Smooth muscle cell (in vitro differentiated cells): ENCODE measurements at regions not wholly inside any gene's neighbourhood (a gene's known extent, or its start where the extent isn't known, plus 50 kb on each side); places are given as distances from the start of the nearest gene placed in this dataset.

Experiments used
- DNase-seq: peaks from one replicate; lab custom pipeline; 2025; ENCODE audit not compliant: unreplicated experiment; lab: John Stamatoyannopoulos, UW
- H2AFZ ChIP-seq: fragments of 200-600 bp; sonication (generic); 2 replicates; pipeline ENCODE4 v1.6.0; 2016; ENCODE audit warnings: antibody characterized with exemption, low read depth, mild to moderate bottlenecking
- H3F3A ChIP-seq: fragments of 200-600 bp; sonication (generic); 2 replicates; pipeline ENCODE4 v1.6.0; 2017; ENCODE audit warnings: antibody characterized with exemption, low read depth
- H3K27ac ChIP-seq: fragments of 200-600 bp; sonication (generic); 2 replicates; pipeline ENCODE4 v1.5.1; 2016; ENCODE audit warnings: low read depth, mild to moderate bottlenecking
- H3K27me3 ChIP-seq: fragments of 200-600 bp; sonication (generic); 2 replicates; pipeline ENCODE4 v1.6.1; 2016; ENCODE audit warnings: low read depth, mild to moderate bottlenecking
- H3K36me3 ChIP-seq: fragments of 200-600 bp; sonication (generic); 2 replicates; pipeline ENCODE4 v1.5.1; 2016; ENCODE audit warnings: low read depth
- H3K4me1 ChIP-seq: fragments of 200-600 bp; sonication (generic); 2 replicates; pipeline ENCODE4 v1.5.1; 2016; ENCODE audit warnings: low read depth
- H3K4me2 ChIP-seq: fragments of 200-600 bp; sonication (generic); 2 replicates; pipeline ENCODE4 v1.6.0; 2016; ENCODE audit warnings: mild to moderate bottlenecking
- H3K4me3 ChIP-seq: fragments of 200-600 bp; sonication (generic); 2 replicates; pipeline ENCODE4 v1.5.1; 2016; ENCODE audit warnings: mild to moderate bottlenecking
- H3K79me2 ChIP-seq: fragments of 200-600 bp; sonication (generic); 2 replicates; pipeline ENCODE4 v1.6.0; 2016; ENCODE audit warnings: low read depth, mild to moderate bottlenecking
- H3K9ac ChIP-seq: fragments of 200-600 bp; sonication (generic); 2 replicates; pipeline ENCODE4 v1.6.0; 2016; ENCODE audit warnings: low read depth
- H3K9me3 ChIP-seq: fragments of 200-600 bp; sonication (generic); replicated peaks from 2 replicates; pipeline ENCODE4 v1.5.1; 2016; ENCODE audit warnings: low read depth
- H4K20me1 ChIP-seq: fragments of 200-600 bp; sonication (generic); 2 replicates; pipeline ENCODE4 v1.6.0; 2016; ENCODE audit warnings: low read depth
- CTCF ChIP-seq: fragments of 200-600 bp; sonication (generic); IDR thresholded peaks from 2 replicates; pipeline ENCODE4 v1.5.1; 2017; ENCODE audit warnings: borderline replicate concordance, mild to moderate bottlenecking, antibody characterized with exemption; ENCODE audit not compliant: insufficient read depth, poor library complexity, severe bottlenecking
- WGBS: methylation state at CpG from one replicate; pipeline ENCODE4 v1.1.7; 2016; ENCODE audit warnings: low lambda C conversion rate; 5-methylcytosine and 5-hydroxymethylcytosine counted together

- H2AFZ ChIP-seq, result no peak overlapping the region
- no peaks in the 10 kb centered on the region for H3F3A ChIP-seq
- no peaks in the 10 kb centered on the region for H3K4me1 ChIP-seq
- H3K36me3 ChIP-seq, result no peaks in the 10 kb centered on the region
- no peak overlapping the region for H3K9ac ChIP-seq
- no peak for TF ChIP-seq CTCF
- H3K27ac ChIP-seq, result no peak overlapping the region
- no peaks in the 10 kb centered on the region for H4K20me1 ChIP-seq
- DNase-seq, result no peak
- no peak overlapping the region for H3K4me3 ChIP-seq
- no peaks in the 10 kb centered on the region for H3K79me2 ChIP-seq
- H3K4me2 ChIP-seq, result no peak overlapping the region
- H3K27me3 ChIP-seq, result peaks cover 42% of the 10 kb centered on the region
- WGBS, result 90% methylated on average over 14 of the region's 14 CpGs
- H3K9me3 ChIP-seq, result no peaks in the 10 kb centered on the region
Measured at GRCh38 chr15:93247466-93248121, 158.6 kb upstream of the RGMA start.

GRCh38 chr15:93246266-93247242 lies 157.5 kb upstream of the RGMA start:
- Histone ChIP-seq H3K36me3 (no peaks in the 10 kb centered on the region), H2AFZ (no peak overlapping the region), H4K20me1 (no peaks in the 10 kb centered on the region), H3K9me3 (no peaks in the 10 kb centered on the region), H3K27ac (no peak overlapping the region), H3K9ac (no peak overlapping the region), H3K4me1 (peaks cover 4% of the 10 kb centered on the region), H3K79me2 (no peaks in the 10 kb centered on the region), H3K4me3 (no peak overlapping the region), H3K27me3 (peaks cover 43% of the 10 kb centered on the region), H3K4me2 (no peak overlapping the region), H3F3A (no peaks in the 10 kb centered on the region)
- TF ChIP-seq CTCF, result no peak
- DNase-seq, result no peak
- 75% methylated on average over 25 of the region's 25 CpGs for WGBS

DNA sequence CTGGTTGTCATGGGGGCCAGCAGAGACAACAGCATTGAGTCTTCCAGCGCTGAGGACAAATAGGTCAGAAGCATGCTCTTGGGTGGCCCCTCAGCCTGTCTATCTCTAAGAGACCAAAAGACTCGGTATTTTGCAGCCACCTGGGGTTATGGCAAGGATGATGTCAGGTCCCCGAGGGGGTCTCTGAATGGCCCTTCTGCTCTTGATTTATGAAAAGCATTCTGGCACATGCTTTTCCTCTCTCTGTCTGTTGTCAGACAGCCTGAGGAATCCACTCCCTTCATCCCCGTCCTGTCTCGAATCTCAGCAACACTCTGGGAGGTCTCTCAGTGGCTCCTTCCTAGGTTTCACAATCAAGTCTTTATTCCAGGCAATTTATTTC lies 156.6 kb upstream of the RGMA start:
- Histone ChIP-seq H3K4me3 (no peak overlapping the region), H3K9ac (no peak overlapping the region), H3K27me3 (peaks cover 47% of the 10 kb centered on the region), H4K20me1 (no peaks in the 10 kb centered on the region), H3F3A (no peaks in the 10 kb centered on the region), H3K79me2 (no peaks in the 10 kb centered on the region), H3K36me3 (no peaks in the 10 kb centered on the region), H3K4me2 (no peak overlapping the region), H3K4me1 (peaks cover 4% of the 10 kb centered on the region), H2AFZ (no peak overlapping the region), H3K9me3 (no peaks in the 10 kb centered on the region), H3K27ac (no peak overlapping the region)
- WGBS, result 77% methylated on average over 5 of the region's 5 CpGs
- TF ChIP-seq CTCF, result no peak
- no peak for DNase-seq
